VCaP (cell line): ENCODE measurements at regions not wholly inside any gene's neighbourhood (a gene's known extent, or its start where the extent isn't known, plus 50 kb on each side); places are given as distances from the start of the nearest gene placed in this dataset.
A peak's percentile ranks its signal among the peaks of the same experiment; 100 is the strongest.

Experiments
- H3K27ac ChIP-seq: fragments of 450-650 bp; 2 replicates; pipeline ENCODE4 v1.5.1; 2017
- TF ChIP-seq, protein P1 (sequence below): fragments of 450-650 bp; conservative IDR thresholded peaks from 2 replicates; pipeline ENCODE4 v1.5.1; 2017; ENCODE audit warnings: mild to moderate bottlenecking, moderate library complexity

DNA sequence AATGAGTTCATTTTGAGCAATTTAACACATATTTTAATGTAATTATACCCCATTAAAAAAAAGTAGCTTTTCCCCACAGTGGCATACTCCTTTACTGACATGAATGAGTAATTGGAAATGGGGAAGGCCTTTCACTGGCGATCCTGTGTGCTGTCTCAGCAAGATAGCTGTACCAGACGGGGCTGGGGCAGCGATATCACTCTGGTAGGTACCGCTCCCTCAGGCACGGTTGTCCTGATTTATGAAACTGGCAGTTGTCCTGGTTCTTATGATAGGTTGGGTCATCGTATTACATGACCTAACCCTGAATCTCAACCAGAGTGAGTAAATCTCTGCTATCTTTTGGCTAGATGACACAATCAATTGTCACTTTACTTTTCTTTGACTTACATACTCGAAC lies 355.0 kb upstream of the MAP3K7 start:
- TF ChIP-seq, protein P1, sequence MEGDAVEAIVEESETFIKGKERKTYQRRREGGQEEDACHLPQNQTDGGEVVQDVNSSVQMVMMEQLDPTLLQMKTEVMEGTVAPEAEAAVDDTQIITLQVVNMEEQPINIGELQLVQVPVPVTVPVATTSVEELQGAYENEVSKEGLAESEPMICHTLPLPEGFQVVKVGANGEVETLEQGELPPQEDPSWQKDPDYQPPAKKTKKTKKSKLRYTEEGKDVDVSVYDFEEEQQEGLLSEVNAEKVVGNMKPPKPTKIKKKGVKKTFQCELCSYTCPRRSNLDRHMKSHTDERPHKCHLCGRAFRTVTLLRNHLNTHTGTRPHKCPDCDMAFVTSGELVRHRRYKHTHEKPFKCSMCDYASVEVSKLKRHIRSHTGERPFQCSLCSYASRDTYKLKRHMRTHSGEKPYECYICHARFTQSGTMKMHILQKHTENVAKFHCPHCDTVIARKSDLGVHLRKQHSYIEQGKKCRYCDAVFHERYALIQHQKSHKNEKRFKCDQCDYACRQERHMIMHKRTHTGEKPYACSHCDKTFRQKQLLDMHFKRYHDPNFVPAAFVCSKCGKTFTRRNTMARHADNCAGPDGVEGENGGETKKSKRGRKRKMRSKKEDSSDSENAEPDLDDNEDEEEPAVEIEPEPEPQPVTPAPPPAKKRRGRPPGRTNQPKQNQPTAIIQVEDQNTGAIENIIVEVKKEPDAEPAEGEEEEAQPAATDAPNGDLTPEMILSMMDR: no peak
- no peak overlapping the region for H3K27ac ChIP-seq

DNA sequence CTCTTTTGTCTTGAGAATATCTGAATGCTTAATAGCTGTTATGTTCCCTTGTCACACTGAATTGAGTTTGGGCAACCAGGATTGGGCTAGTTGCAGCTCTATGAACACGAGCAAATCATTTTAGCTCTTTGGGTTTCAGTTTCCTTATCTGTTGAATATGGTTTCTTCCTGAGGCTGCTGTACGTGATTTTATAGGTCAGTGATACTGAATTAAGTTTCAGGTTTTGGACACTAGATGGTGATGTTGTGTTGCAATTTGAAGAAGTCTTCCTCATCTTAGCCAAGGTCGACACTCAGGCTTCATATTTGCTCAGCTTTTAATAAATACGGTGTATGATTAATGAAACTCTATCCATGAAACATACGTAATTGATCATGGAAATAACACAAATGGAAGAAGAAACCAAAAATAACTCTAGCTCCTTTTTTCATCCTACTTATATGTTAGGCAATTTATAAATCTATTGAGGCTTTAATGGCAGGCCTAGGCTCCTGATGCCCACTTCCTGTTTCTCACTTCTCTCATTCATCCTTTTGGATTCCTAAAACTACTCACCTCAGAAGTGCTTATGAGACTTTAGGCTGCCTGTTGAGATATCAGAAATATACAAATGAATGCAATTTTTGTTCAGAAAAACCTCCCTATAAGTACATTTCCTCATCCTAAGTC lies 354.1 kb upstream of the MAP3K7 start:
- TF ChIP-seq, protein P1: peak; percentile 73
- no peak overlapping the region for H3K27ac ChIP-seq

DNA sequence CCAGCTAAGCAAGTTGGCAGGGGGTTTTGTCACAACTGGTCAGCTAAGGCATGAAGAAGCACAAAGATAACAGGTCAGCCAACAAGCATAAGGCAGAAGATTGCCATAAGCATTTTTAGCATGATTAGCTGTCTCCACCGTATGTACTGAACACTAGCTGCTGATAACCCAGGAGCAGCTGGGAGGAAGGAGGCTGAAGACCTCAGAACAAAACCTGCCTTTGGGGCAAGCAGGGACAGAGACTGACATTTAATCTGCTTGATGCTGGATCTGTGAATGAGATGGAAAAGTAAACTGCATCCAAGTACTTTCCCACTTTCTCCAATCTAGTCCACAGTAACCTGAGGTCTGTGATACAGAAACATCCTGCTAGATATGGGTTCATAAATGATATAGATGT lies 353.0 kb upstream of the MAP3K7 start:
- TF ChIP-seq, protein P1: no peak
- H3K27ac ChIP-seq: no peak overlapping the region

DNA sequence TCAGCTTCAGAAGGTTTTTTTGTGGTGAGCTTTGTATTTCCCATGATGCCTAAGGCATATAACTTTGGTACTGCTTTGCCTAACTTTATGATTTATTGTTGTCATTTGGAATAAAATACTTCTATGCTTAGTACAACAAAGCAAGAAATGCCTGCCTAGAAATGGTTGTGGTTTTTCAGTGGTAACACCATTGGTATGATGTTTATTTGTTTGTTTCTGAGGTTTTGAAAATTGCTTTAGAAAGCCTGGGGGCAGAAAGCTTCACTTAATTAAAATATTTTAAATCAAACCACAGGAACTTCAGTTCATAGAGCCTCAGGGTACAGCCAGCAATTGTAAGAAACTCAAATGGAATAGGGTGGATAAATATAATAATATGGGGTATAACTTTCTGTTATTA lies 351.2 kb upstream of the MAP3K7 start:
- TF ChIP-seq, protein P1: no peak
- H3K27ac ChIP-seq: no peak overlapping the region

DNA sequence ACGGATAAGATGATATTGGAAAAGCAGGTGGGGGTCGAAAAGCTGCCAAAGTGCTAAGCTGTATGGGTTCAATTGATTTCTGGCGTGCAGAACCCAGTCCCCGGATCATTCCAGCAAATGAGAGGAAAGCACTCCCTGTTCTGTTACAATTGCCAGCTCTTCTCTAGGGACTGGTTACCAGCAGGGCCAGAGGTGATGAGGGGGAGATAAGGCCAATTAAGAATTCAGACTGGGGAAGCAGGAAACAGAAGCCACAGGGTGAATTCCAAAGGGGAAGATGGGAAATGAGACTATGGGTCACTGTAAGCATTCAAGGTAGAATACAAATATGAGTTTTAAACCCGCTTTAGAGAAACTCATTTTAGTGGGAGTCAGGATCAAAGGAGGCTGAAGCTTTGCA lies 349.4 kb upstream of the MAP3K7 start:
- TF ChIP-seq, protein P1: no peak

DNA sequence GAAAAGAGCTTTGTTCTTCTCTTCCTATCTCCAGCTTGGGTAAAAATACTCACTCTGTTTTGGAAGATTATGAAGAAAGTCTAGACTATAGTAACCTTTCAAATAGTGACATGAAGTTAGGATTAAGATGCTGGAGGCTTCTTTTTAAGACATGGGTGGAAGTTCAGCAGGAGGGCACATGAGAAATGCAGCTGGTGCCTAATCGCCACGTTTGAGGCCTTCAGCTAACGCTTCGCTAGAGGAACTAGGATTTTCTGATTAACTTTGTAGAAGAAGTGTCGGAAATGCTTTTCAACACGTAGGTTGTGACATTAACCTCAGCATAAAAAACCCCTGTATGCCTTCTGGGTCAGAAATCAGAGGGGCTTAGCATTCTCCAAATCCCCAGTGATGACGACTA lies 348.1 kb upstream of the MAP3K7 start:
- TF ChIP-seq, protein P1: no peak
- no peak overlapping the region for H3K27ac ChIP-seq

More for the DNA sequence above, 349.4 kb upstream of the MAP3K7 start:
- no peak overlapping the region for H3K27ac ChIP-seq

DNA sequence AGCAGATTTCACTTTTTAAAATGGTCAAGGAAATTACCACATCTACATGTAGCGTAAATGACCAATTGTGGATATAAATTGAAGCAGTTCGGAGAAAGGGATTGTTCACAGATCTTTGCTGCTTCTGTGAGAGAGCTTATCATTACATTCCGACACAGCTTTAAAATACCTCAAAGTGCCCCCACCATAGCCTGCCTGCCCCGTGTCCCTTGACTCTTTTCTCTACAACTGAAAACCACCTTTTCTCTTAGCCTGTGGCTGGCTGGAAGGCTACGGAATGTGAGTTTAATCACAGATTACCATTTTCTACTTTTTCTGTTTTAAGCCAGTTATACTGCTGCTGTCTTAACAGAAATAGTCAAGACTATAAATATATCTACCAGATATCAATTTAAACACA lies 347.2 kb upstream of the MAP3K7 start:
- TF ChIP-seq, protein P1: no peak
- H3K27ac ChIP-seq: no peak overlapping the region
